HCT116 (cell line): ENCODE measurements at regions not wholly inside any gene's neighbourhood (a gene's known extent, or its start where the extent isn't known, plus 50 kb on each side); places are given as distances from the start of the nearest gene placed in this dataset.

Experiments
- ATAC-seq: fragments of 200-7000 bp; cut with Tn5 transposase; 2 replicates; pipeline ENCODE4 v1.9.1; 2020; ENCODE audit warnings: mild to moderate bottlenecking, moderate library complexity
- BruUV-seq: library from RNA; stranded (reverse); fragments of 400-500 nt; replicated peaks from 2 replicates; lab custom pipeline; 2021; lab: Mats Ljungman, UMichigan
- CTCF ChIA-PET: fragments of 300-600 bp; sonication (Branson Sonifier 250); formaldehyde crosslinking; loops from one replicate; lab custom pipeline; 2021; ENCODE audit warnings: antibody characterized with exemption; lab: Charles Lee
- POLR2A ChIA-PET: fragments of 300-600, 350-600 bp; sonication (Branson Sonifier 250); formaldehyde crosslinking; loops from one replicate; lab custom pipeline; 2021; ENCODE audit warnings: antibody characterized with exemption; lab: Charles Lee
- RAD21 ChIA-PET, 2 experiments: fragments of 300-600 bp; sonication (Branson Sonifier 250); formaldehyde crosslinking; loops; one replicate each; lab custom pipeline; 2023; ENCODE audit warnings: low total read pairs in 2 of 2; ENCODE audit not compliant: uncharacterized antibody in 2 of 2, unreplicated experiment in 2 of 2, low non-redundant PET in 1 of 2; lab: Charles Lee
- DNase-seq: peaks from one replicate; pipeline ENCODE4 v3.0.0-alpha.2; 2010; ENCODE audit warnings: low read depth, low spot score
- H2AFZ ChIP-seq: fragments of 200-600 bp; shearing (Covaris generic), sonication (generic); 2 replicates; pipeline ENCODE4 v1.6.1; 2017; ENCODE audit warnings: low read depth, mixed run types, mixed read lengths, antibody characterized with exemption, low read length; ENCODE audit not compliant: poor library complexity, severe bottlenecking
- H3K27ac ChIP-seq: 2 replicates; pipeline ENCODE4 v1.5.1; 2012; ENCODE audit warnings: low read depth, low read length
- H3K27me3 ChIP-seq: fragments of 200-600 bp; sonication (generic); 2 replicates; pipeline ENCODE4 v1.6.1; 2016; ENCODE audit warnings: mixed run types, low read length, mixed read lengths; ENCODE audit not compliant: insufficient read depth
- H3K36me3 ChIP-seq, 2 experiments: fragments of 200-500 bp in 1 of 2; fragments of 200-600 bp in 1 of 2; sonication (Bioruptor generic) in 1 of 2; sonication (generic) in 1 of 2; 2 replicates each; pipeline versions ENCODE4 v1.5.1 to v1.6.1; 2014 to 2016; ENCODE audit warnings: low read length in 2 of 2, inconsistent platforms in 1 of 2, mixed read lengths in 1 of 2, mixed run types in 1 of 2; ENCODE audit not compliant: insufficient read depth in 2 of 2, control insufficient read depth in 1 of 2
- H3K4me1 ChIP-seq, 2 experiments: fragments of 200-600 bp in 1 of 2; sonication (generic) in 1 of 2; 2 replicates each; pipeline versions ENCODE4 v1.5.1 to v1.6.1; 2012 to 2017; ENCODE audit warnings: low read length in 2 of 2, inconsistent platforms in 1 of 2, mild to moderate bottlenecking in 1 of 2, mixed read lengths in 1 of 2, mixed run types in 1 of 2, moderate library complexity in 1 of 2; ENCODE audit not compliant: insufficient read depth in 2 of 2, control insufficient read depth in 1 of 2
- H3K4me2 ChIP-seq: fragments of 200-600 bp; sonication (generic); 2 replicates; pipeline ENCODE4 v1.6.1; 2017; ENCODE audit warnings: mixed run types, low read length, mixed read lengths
- H3K4me3 ChIP-seq, 2 experiments: fragments of 200-600 bp in 1 of 2; sonication (generic) in 1 of 2; replicated peaks in 1 of 2; 2 replicates each; pipeline ENCODE4 v1.5.1; 2011 to 2016; ENCODE audit warnings: low read length in 2 of 2, control low read depth in 1 of 2, low read depth in 1 of 2, mild to moderate bottlenecking in 1 of 2, mixed read lengths in 1 of 2, mixed run types in 1 of 2
- H3K79me2 ChIP-seq: fragments of 200-600 bp; sonication (generic); 2 replicates; pipeline ENCODE4 v1.6.1; 2017; ENCODE audit warnings: mild to moderate bottlenecking, mixed run types, low read length, moderate library complexity, mixed read lengths; ENCODE audit not compliant: insufficient read depth
- H3K9ac ChIP-seq: fragments of 200-600 bp; sonication (generic); 2 replicates; pipeline ENCODE4 v1.6.1; 2016; ENCODE audit warnings: low read length, mixed read lengths
- H3K9me2 ChIP-seq: fragments of 200-600 bp; sonication (generic), shearing (Covaris generic); 2 replicates; pipeline ENCODE4 v1.6.1; 2017; ENCODE audit warnings: mixed run types, mild to moderate bottlenecking, moderate library complexity; ENCODE audit not compliant: insufficient read depth
- H3K9me3 ChIP-seq, 2 experiments: fragments of 200-500 bp in 1 of 2; fragments of 200-600 bp in 1 of 2; sonication (Bioruptor generic) in 1 of 2; sonication (generic) in 1 of 2; 2 replicates each; pipeline ENCODE4 v1.6.1; 2014 to 2017; ENCODE audit warnings: low read length in 2 of 2, mixed read lengths in 2 of 2, inconsistent platforms in 1 of 2, low read depth in 1 of 2, mild to moderate bottlenecking in 1 of 2, mixed run types in 1 of 2, moderate library complexity in 1 of 2; ENCODE audit not compliant: control insufficient read depth in 1 of 2, insufficient read depth in 1 of 2
- H4K20me1 ChIP-seq: fragments of 200-600 bp; sonication (generic), shearing (Covaris generic); 2 replicates; pipeline ENCODE4 v1.6.1; 2017; ENCODE audit warnings: mixed run types, mild to moderate bottlenecking, moderate library complexity; ENCODE audit not compliant: insufficient read depth
- CBX3 ChIP-seq: IDR thresholded peaks from 2 replicates; pipeline ENCODE4 v1.6.1; 2012; ENCODE audit warnings: low read depth
- CTCF ChIP-seq, 3 experiments: fragments of 200-600 bp in 1 of 3; sonication (generic) in 1 of 3; IDR thresholded peaks in 2 of 3; conservative IDR thresholded peaks in 1 of 3; 2 replicates each; pipeline ENCODE4 v1.5.1; 2012 to 2017; ENCODE audit warnings: low read depth in 2 of 3, low read length in 2 of 3, antibody characterized with exemption in 1 of 3, borderline replicate concordance in 1 of 3, control low read depth in 1 of 3, mild to moderate bottlenecking in 1 of 3, mixed read lengths in 1 of 3, mixed run types in 1 of 3, moderate library complexity in 1 of 3; ENCODE audit not compliant: insufficient read depth in 1 of 3
- EGR1 ChIP-seq: IDR thresholded peaks from 2 replicates; pipeline ENCODE4 v1.6.1; 2012; ENCODE audit warnings: low read depth
- ELF1 ChIP-seq: IDR thresholded peaks from 2 replicates; pipeline ENCODE4 v1.6.1; 2012; ENCODE audit warnings: low read depth, borderline replicate concordance
- EZH2 ChIP-seq: fragments of 200-600 bp; sonication (generic); IDR thresholded peaks from 2 replicates; pipeline ENCODE4 v1.6.1; 2017; ENCODE audit warnings: antibody characterized with exemption, mixed run types
- EZH2phosphoT487 ChIP-seq: fragments of 200-600 bp; IDR thresholded peaks from 2 replicates; pipeline ENCODE4 v1.6.1; 2018; ENCODE audit warnings: antibody characterized with exemption, borderline replicate concordance
- MAX ChIP-seq: IDR thresholded peaks from 2 replicates; pipeline ENCODE4 v1.6.1; 2012
- POLR2A ChIP-seq: IDR thresholded peaks from 2 replicates; pipeline ENCODE4 v1.7.0; 2011; ENCODE audit warnings: borderline replicate concordance; ENCODE audit not compliant: insufficient read depth, insufficient read length; ENCODE audit errors: extremely low read depth
- POLR2AphosphoS5 ChIP-seq: IDR thresholded peaks from 2 replicates; pipeline ENCODE4 v1.6.1; 2011; ENCODE audit warnings: mild to moderate bottlenecking, low read depth, low read length, moderate library complexity
- RAD21 ChIP-seq: IDR thresholded peaks from 2 replicates; pipeline ENCODE4 v1.6.1; 2012; ENCODE audit warnings: low read depth, mild to moderate bottlenecking
- SP1 ChIP-seq: IDR thresholded peaks from 2 replicates; pipeline ENCODE4 v1.6.1; 2012; ENCODE audit warnings: low read depth
- SRF ChIP-seq: IDR thresholded peaks from 2 replicates; pipeline ENCODE4 v1.6.1; 2012; ENCODE audit warnings: low read depth
- YY1 ChIP-seq: IDR thresholded peaks from 2 replicates; pipeline ENCODE4 v1.6.1; 2011; ENCODE audit warnings: low read length, low read depth, moderate library complexity, mild to moderate bottlenecking; ENCODE audit not compliant: insufficient replicate concordance; ENCODE audit errors: extremely low read depth
- ZBTB33 ChIP-seq: IDR thresholded peaks from 2 replicates; pipeline ENCODE4 v1.6.1; 2011; ENCODE audit warnings: mild to moderate bottlenecking, low read length, moderate library complexity; ENCODE audit not compliant: insufficient replicate concordance; ENCODE audit errors: extremely low read depth
- ZFX ChIP-seq: fragments of 450-650 bp; IDR thresholded peaks from 2 replicates; pipeline ENCODE4 v1.6.1; 2017
- ZNF274 ChIP-seq: fragments of 200-500 bp; sonication (Bioruptor generic); IDR thresholded peaks from 2 replicates; pipeline ENCODE4 v1.6.1; 2014; ENCODE audit warnings: mild to moderate bottlenecking, low read depth, low read length, inconsistent platforms
- intact Hi-C: fragments of 100-400 bp; cut with micrococcal nuclease; formaldehyde crosslinking; loops from 2 replicates; pipeline ENCODE4 v1.10.0; 2022

- no peak for DNase-seq
- intact Hi-C loops: no loop called here
- no peak overlapping the region for H3K27ac ChIP-seq
Measured at GRCh38 chr15:81530271-81530691, 156.3 kb upstream of the TMC3 start.

GRCh38 chr15:81529481-81529880, 155.5 kb upstream of the TMC3 start:
- Histone ChIP-seq H3K36me3 (no peaks in the 10 kb centered on the region), H3K4me2 (no peak overlapping the region), H3K9me3 (no peaks in the 10 kb centered on the region), H4K20me1 (no peaks in the 10 kb centered on the region), H3K79me2 (no peaks in the 10 kb centered on the region), H3K27me3 (peaks cover 36% of the 10 kb centered on the region), H3K27ac (no peak overlapping the region), H3K9ac (no peak overlapping the region), H2AFZ (no peak overlapping the region), H3K4me1 (no peaks in the 10 kb centered on the region), H3K9me2 (no peaks in the 10 kb centered on the region), H3K4me3 (no peak overlapping the region)
- ChIA-PET RAD21 (no interaction called here), CTCF (no interaction called here), POLR2A (no interaction called here)
- BruUV-seq: no TSS peak
- ATAC-seq: no peak
- intact Hi-C loops: no loop called here
- TF ChIP-seq CBX3: no peak
- TF ChIP-seq SRF: no peak
- TF ChIP-seq ZFX: no peak
- TF ChIP-seq ZNF274: no peak
- no peak for TF ChIP-seq POLR2AphosphoS5
- no peak for TF ChIP-seq YY1
- no peak for TF ChIP-seq CTCF (IDR thresholded peaks at IDR 0.05 in 2 of 3, conservative IDR thresholded peaks at IDR 0.05 in 1 of 3; ENCODE audit: borderline replicate concordance in 1 of 3, insufficient read depth in 1 of 3, low read depth in 2 of 3, low read length in 2 of 3)
- no peak for TF ChIP-seq POLR2A
- no peak for TF ChIP-seq ELF1
- no peak for TF ChIP-seq EZH2phosphoT487
- no peak for TF ChIP-seq ZBTB33
- TF ChIP-seq SP1: no peak
- no peak for TF ChIP-seq RAD21
- no peak for TF ChIP-seq EZH2
- DNase-seq: no peak

More at GRCh38 chr15:81530271-81530691, 156.3 kb upstream of the TMC3 start:
- Histone ChIP-seq H3K9me2 (no peaks in the 10 kb centered on the region), H2AFZ (no peak overlapping the region), H4K20me1 (no peaks in the 10 kb centered on the region), H3K9me3 (no peaks in the 10 kb centered on the region), H3K36me3 (no peaks in the 10 kb centered on the region), H3K4me3 (no peak overlapping the region), H3K79me2 (no peaks in the 10 kb centered on the region), H3K4me1 (no peaks in the 10 kb centered on the region), H3K27me3 (peaks cover 38% of the 10 kb centered on the region), H3K9ac (no peak overlapping the region), H3K4me2 (no peak overlapping the region)
- no peak for ATAC-seq
- BruUV-seq: no TSS peak
- TF ChIP-seq ZFX (no peak), EZH2phosphoT487 (no peak), RAD21 (no peak), SRF (no peak), SP1 (no peak), MAX (no peak), EZH2 (no peak), POLR2AphosphoS5 (no peak), EGR1 (no peak), CBX3 (no peak)
- CTCF ChIA-PET: no interaction called here
- POLR2A ChIA-PET: no interaction called here
- RAD21 ChIA-PET: no interaction called here
